NOMO-1 (cell line): ENCODE measurements at regions not wholly inside any gene's neighbourhood (a gene's known extent, or its start where the extent isn't known, plus 50 kb on each side); places are given as distances from the start of the nearest gene placed in this dataset.
A peak's percentile ranks its signal among the peaks of the same experiment; 100 is the strongest.

Experiments used
- DNase-seq, 2 experiments: peaks; one replicate each; lab custom pipeline; 2025; ENCODE audit not compliant: unreplicated experiment in 2 of 2; lab: John Stamatoyannopoulos, UW

- no peak for DNase-seq
These were observed 773.9 kb upstream of the FANCL start for GRCh38 chr2:59015027-59015426.

GRCh38 chr2:59012971-59013370 lies 771.8 kb upstream of the FANCL start:
- DNase-seq, result no peak

- DNase-seq, result no peak
These were observed 771.1 kb upstream of the FANCL start for GRCh38 chr2:59012234-59012633.

GRCh38 chr2:59008950-59009349 lies 767.8 kb upstream of the FANCL start:
- DNase-seq, result no peak

GRCh38 chr2:59005836-59006615 lies 764.9 kb upstream of the FANCL start:
- no peak for DNase-seq

- no peak for DNase-seq
These were observed 763.5 kb upstream of the FANCL start for GRCh38 chr2:59004621-59005020.

GRCh38 chr2:59000796-59001195 lies 759.7 kb upstream of the FANCL start:
- no peak for DNase-seq

- no peak for DNase-seq
These were observed 751.1 kb upstream of the FANCL start for GRCh38 chr2:58992062-58992706.

- DNase-seq, result no peak
These were observed 750.2 kb upstream of the FANCL start for GRCh38 chr2:58991357-58991756.

GRCh38 chr2:58985541-58985940 lies 744.4 kb upstream of the FANCL start:
- no peak for DNase-seq

GRCh38 chr2:58984731-58985130 lies 743.6 kb upstream of the FANCL start:
- DNase-seq, result no peak

GRCh38 chr2:58983111-58983510 lies 742.0 kb upstream of the FANCL start:
- DNase-seq, result no peak

- DNase-seq, result peak in 1 of 2 experiments; percentile 14
These were observed 740.1 kb upstream of the FANCL start for GRCh38 chr2:58981237-58981636.

- DNase-seq, result no peak
These were observed 735.4 kb upstream of the FANCL start for GRCh38 chr2:58976375-58977071.

- DNase-seq, result no peak
These were observed 733.8 kb upstream of the FANCL start for GRCh38 chr2:58974881-58975280.

GRCh38 chr2:58974426-58974825 lies 733.3 kb upstream of the FANCL start:
- no peak for DNase-seq

GRCh38 chr2:58973811-58974281 lies 732.7 kb upstream of the FANCL start:
- DNase-seq, result no peak

- no peak for DNase-seq
These were observed 731.6 kb upstream of the FANCL start for GRCh38 chr2:58972737-58973136.

- DNase-seq, result no peak
These were observed 730.6 kb upstream of the FANCL start for GRCh38 chr2:58971511-58972360.

- no peak for DNase-seq
These were observed 729.2 kb upstream of the FANCL start for GRCh38 chr2:58970365-58970764.

- DNase-seq, result no peak
These were observed 727.8 kb upstream of the FANCL start for GRCh38 chr2:58968885-58969284.
